ENCODE measurements at regions not wholly inside any gene's neighbourhood (a gene's known extent, or its start where the extent isn't known, plus 50 kb on each side); places are given as distances from the start of the nearest gene placed in this dataset.

DNA sequence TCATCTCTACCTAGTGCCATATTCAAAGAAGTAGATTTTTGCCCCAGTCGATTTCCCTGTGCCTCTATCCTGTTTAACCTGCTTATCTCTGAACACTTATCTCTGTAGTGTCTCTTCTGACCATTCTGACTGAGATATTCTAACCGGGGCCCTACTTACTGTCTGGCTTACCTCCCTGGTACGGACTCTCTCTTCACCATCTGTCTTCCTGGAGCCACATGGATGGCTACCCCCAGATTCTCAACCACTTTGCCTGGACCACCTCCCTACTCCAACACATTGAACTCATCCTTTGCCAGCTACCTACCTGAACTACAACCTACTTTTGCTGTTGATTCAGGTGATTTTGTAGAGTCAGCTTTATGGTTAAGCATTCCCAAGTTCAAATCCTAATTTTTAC is 397.4 kb upstream of the SLC24A2 start:
- no peak for TF ChIP-seq GFI1B (tag by site-specific recombination; IDR thresholded peaks at IDR 0.05)
- TF ChIP-seq, protein P1, sequence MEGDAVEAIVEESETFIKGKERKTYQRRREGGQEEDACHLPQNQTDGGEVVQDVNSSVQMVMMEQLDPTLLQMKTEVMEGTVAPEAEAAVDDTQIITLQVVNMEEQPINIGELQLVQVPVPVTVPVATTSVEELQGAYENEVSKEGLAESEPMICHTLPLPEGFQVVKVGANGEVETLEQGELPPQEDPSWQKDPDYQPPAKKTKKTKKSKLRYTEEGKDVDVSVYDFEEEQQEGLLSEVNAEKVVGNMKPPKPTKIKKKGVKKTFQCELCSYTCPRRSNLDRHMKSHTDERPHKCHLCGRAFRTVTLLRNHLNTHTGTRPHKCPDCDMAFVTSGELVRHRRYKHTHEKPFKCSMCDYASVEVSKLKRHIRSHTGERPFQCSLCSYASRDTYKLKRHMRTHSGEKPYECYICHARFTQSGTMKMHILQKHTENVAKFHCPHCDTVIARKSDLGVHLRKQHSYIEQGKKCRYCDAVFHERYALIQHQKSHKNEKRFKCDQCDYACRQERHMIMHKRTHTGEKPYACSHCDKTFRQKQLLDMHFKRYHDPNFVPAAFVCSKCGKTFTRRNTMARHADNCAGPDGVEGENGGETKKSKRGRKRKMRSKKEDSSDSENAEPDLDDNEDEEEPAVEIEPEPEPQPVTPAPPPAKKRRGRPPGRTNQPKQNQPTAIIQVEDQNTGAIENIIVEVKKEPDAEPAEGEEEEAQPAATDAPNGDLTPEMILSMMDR (tag by site-specific recombination; IDR thresholded peaks at IDR 0.05), result no peak
- no peak for TF ChIP-seq YY1 (tag by site-specific recombination; IDR thresholded peaks at IDR 0.05)
- TF ChIP-seq, protein P2, sequence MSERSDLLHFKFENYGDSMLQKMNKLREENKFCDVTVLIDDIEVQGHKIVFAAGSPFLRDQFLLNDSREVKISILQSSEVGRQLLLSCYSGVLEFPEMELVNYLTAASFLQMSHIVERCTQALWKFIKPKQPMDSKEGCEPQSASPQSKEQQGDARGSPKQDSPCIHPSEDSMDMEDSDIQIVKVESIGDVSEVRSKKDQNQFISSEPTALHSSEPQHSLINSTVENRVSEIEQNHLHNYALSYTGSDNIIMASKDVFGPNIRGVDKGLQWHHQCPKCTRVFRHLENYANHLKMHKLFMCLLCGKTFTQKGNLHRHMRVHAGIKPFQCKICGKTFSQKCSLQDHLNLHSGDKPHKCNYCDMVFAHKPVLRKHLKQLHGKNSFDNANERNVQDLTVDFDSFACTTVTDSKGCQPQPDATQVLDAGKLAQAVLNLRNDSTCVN (tag by site-specific recombination; optimal IDR thresholded peaks at IDR 0.05), result no peak
- no peak for TF ChIP-seq ZNF548 (tag by site-specific recombination; IDR thresholded peaks at IDR 0.05)
- no peak for TF ChIP-seq ZNF324 (tag by site-specific recombination; IDR thresholded peaks at IDR 0.05)

Data from HEK293 (cell line).